Renal cortex interstitium (tissue), 11 donors: ENCODE measurements at regions not wholly inside any gene's neighbourhood (a gene's known extent, or its start where the extent isn't known, plus 50 kb on each side); places are given as distances from the start of the nearest gene placed in this dataset.
"Not testable (repeated sequence)": the region's sequence is repeated elsewhere in the genome, so short reads cannot be mapped to it uniquely, and the experiment has no call there.

ENCODE experiments used
- DNase-seq, 11 donors: peaks; one replicate each; pipeline ENCODE4 v3.0.0-alpha.2; 2013; ENCODE audit warnings: low read depth in 9 of 11, low spot score in 4 of 11; ENCODE audit errors: extremely low read depth in 1 of 11

DNA sequence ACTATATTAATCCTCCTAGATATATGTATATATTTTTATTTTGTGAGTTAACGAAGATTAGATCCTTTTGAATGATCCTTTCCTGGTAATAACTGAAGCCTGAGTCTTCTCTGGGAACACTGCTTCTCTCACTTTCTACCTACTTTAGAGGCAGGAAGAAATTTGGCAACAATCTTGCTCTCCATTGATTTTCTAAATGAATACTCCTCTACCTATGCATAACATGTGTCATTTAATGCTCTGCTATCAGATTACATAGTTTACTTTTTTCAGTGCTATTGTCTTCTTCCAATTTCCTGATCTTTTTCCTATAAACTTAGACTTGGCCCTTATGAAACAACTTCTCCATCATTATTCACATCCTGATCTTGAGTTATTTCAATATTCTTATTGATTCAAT lies 60.4 kb upstream of the PDHA2 start:
- no peak for DNase-seq

DNA sequence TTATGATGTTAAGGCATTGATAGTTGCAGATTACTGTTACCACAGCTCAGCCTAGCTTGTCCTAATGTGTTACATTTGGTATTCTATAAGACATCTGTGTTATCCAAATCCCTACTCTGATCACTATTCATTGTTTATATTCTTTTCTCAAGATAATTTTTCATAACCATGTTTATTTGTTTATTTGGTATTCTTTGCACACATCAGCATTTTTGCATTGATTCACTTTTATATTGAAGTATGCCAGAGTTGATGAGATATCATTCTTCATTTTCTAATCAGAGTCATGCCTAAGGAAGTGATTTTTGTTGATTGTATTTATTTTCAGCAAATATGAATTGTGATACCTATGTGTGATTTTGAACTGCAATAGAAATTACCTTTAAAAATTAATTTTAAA lies 61.2 kb upstream of the PDHA2 start:
- DNase-seq = no peak

DNA sequence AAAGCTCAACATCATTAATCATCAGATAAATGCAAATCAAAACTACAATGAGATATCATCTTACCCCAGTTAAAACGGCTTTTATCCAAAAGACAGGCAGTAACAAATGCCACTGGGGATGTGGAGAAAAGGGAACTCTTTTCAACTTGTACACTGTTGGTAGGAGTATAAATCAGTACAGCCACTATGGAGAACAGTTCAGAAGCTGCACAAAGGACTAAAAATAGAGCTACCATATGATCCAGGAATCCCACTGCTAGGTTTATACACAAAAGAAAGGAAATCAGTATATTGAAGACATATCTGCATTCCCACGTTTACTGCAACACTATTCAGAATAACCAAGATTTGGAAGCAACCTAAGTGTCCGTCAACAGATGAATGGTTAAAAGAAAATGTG lies 69.3 kb upstream of the PDHA2 start:
- DNase-seq = not testable (repeated sequence)

DNA sequence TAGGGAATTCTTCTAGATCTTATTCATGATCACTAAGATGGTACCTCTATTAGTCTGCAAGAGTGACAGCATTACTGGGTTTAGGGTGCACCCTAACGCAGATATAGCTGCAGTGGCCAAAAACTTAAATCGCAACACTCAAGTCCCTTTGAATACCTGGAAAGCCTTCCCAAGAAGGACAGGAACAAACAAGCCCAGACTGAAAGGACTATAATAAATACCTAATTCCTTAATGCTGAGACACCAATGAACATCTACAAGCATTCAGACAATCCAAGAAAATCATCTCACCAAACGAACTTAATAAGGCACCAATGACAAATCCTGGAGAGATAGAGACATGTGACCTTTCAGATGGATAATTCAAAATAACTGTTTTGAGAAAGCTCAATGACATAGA lies 74.9 kb upstream of the PDHA2 start:
- DNase-seq = no peak

DNA sequence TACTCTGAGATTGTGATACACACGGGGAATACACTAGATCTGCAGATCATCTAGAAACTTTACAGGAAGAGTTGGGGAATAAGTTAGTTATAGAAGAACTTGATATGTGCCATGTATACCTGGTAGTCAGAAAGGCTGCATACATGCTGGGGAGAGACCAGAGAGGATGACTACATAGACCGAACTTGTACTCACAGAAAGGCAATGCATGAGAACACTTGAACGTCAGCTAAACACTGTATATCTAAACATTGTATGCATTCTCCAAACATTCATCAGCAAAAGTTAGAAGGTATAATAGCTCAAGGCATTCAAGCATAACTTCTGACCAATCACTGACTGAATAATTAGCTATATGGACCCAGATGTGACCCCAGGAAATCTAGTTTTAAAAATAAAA lies 78.0 kb upstream of the PDHA2 start:
- DNase-seq = no peak

DNA sequence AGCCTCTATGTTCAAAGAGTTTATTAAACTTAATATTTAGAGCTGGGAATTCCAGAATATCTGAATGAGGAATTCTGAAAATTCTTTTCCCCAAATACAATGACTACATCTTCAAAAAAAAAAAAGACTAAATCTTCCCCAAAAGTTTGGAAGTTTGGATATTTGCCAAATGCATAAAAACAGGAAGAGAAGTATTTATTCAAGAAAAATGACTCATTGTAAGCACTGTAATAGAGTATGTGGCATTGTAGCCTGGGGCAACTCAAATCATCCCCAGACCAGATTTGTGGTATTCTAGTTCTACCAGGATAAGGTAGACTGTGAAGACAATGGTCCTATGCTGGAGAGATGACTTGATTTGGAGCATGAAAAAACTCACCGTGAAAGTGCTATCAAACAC lies 78.5 kb upstream of the PDHA2 start:
- no peak for DNase-seq

DNA sequence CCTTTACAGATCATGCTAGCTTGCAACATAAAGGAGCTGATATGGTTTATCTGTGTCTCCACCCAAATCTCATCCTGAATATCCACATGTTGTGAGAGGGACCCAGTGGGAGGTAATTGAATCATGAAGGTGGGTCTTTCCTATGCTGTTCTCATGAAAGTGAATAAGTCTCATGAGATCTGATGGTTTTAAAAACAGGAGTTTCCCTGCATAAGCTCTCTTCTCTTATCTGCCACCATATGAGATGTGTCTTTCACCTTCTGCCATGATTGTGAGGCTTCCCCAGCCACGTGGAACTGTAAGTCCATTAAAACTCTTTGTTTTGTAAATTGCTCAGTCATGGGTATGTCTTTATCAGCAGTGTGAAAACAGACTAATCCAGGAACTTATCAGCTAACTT lies 79.2 kb upstream of the PDHA2 start:
- not testable (repeated sequence) for DNase-seq

DNA sequence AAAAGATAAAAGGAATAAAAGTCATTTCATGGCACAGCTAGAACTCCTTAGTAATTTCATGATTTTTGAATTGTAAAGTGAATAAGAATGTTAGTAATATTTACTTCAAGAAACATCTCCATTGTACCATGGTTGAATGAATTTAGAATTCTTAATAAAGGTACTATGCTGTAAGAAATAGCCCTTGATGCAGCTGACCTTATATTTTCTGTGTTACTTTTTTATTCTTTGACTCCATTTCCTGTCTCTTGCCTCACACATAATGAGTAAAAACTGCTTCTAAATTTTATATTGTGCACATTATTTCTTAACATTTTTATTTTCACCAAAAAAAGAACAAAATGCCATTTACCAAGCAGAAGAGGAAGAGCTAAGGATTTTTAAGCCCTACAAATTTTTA lies 81.9 kb upstream of the PDHA2 start:
- no peak for DNase-seq

DNA sequence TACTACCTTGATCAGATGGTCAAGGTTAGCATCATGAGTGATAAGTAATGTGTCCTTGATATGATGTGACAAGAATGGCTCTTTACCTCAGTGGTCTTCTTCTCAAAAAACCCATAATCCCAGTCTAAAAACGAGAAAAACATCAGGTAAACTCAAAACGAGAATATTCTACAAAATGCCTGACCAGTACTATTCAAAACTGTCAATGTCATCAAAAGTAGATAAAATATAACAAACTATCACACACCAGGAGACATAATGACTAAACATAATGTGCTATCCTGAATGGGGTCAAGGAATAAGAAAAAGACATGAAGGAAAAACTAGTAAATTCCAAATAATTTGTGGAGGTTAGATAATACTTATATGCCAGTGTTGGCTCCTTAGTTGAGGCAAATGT lies 85.2 kb upstream of the PDHA2 start:
- DNase-seq = no peak

DNA sequence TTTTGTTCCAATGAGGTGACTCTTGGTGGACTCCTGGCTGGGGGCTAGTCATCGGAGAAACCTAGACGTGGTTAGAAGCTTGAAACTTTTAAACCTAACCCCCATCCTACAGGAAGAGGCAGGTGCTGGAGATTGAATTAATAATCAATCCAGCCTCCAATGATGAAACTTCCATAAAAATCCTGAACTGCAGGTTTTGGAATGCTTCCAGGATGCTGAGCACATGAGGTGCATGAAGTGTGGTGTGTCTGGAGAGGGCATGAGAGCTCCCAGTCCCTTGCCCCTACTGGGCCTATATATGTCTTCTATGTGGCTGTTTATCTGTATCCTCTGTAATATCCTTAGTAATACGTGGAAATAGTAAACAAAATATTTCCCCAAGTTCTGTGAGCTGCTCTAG lies 90.7 kb upstream of the PDHA2 start:
- no peak for DNase-seq

DNA sequence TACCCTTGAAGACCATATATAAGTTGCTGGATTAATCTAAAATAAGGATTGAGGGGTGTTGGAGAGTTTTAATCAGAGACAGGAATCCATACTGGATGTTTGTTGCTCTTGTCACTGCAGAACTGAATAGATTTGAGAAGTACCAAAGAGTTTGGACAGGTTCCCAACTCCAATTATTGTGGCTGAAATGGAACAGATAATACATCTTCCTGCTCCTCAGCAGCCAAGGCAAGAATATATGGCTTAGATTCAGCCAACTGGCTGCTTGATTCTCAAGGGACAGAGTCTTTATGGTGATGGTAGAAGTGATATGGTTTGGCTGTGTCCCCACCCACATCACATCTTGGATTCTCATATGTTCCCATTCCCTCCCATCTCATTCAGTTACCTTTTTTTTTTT lies 97.0 kb upstream of the PDHA2 start:
- DNase-seq = no peak

DNA sequence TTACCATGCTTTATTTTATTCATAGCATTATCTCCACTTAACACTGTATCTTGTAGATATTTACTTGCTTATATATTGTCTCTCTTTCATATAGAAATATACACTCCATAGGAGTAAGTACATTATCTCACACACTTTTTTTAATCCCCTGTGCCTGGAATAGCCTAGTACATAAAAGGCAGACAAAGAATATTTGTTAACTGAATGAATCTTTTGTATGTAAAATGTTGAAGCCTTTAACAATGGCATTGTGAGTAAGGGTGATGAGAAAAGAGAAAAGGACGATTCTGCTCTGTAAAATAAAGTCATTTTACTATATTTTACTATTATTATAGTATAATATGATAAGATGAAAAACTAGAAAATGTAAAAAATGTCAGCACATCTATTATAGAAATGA lies 97.7 kb upstream of the PDHA2 start:
- no peak for DNase-seq

DNA sequence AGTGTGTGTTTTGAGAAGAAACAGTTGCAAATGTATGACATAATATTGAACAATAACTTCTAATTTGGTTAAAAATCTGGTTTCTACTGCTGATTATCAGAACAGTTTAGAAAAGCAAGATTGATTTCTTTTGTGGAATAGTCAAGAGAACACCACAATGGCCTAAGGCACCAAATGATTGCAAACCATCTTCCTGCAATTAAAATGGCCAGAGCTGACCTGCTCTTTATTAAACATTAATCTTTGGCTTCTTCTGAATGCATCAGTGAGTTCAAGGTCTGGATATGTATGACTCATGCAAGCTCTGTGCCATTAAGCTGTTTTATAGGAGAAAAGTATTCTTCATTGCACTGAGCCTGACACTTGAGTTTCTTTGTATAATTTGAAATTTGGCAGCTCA lies 107.8 kb upstream of the PDHA2 start:
- DNase-seq = peak in 5 of 11 donors; percentile 7 to 31 (median 12)

DNA sequence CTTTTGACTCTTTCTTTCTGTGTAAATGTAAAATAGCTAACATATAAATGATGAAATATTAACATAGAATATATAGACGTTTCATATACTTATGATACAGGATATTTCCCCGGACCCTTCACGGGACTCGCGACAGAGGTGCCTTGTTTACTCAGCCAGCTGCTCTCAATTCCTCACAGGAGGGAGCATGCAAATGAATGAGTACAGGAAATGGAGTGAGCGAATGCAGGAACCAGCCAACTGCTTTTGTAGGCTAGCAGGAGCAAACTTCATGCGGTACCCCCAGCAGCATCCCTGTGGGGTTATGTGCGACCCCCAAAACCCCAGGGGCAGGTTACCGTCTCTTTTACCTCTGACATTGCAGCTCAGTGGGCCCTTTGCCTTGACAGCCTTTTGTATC lies 110.3 kb upstream of the PDHA2 start:
- no peak for DNase-seq

DNA sequence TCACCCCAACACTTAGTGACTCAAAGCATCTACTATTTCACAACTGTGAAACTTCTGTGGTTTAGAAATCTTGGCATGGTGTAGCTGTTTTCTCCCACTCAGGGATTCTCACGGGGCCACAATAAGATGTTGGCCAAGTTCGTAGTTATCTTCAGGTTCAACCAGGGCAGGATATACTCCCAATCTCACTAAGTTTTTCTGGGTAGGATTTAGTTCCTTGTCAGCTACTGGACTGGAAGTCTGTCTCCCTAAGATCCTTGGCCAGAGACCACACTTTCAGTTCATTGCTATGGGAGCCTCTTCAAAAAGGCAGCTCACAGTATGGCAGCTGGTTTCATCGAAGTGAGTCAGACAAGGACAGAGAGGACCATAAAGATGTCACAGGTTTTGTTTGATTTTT lies 111.7 kb upstream of the PDHA2 start:
- no peak for DNase-seq

DNA sequence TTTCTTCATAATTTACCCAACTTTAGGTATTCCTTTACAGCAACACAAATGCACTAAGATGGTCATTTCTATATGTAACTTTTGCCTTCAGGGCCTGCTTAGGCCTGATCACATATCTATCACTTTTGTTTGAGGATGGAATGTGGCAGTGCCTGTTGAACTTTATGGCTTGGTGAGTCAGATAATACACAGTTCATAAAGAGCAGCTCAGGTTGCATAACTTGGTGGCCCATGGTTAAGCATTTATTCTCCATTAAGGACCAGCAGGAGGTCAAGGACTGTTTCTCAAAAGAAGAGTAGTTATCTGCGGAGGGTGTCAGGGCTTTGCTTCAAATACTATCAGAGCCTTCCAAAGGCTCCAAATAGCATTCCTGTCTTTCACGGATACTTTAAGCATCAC lies 124.1 kb upstream of the PDHA2 start:
- DNase-seq = no peak

DNA sequence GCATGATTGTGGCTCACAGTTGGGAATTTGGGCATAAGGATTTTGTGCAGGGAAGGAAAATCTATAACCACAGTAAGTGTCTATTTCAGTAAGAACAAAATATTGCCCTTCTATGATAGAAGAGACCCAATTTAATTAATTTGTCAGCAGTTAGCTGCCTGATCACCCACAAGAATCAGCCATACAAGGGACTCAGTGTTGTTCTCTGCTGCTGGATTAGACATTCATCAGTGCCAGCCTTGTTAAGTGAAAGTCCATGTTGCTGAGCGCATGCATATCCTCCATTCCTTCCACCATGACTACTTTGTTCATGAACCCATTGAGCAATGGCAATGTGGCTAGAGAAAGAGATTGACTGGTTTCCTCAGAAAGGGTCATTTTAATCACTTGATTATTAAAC lies 125.3 kb upstream of the PDHA2 start:
- no peak for DNase-seq

DNA sequence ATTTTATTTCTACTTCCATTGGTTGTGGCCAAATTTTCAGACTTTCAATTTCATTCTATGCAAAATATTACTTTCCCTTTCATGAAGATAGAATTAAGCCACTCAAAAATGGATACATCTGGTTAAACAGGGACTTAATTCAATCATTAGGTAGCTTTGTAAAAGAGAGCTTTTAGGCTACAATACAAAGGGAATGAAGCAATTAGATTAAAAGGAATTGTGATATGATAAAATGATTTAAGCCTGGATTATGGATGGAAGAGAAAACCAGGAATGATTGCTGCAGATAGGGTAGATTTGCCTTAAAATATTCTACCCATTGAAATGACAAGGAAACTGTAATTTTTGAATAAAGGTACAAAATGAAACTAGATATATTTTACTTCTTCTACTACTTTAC lies 134.6 kb upstream of the PDHA2 start:
- DNase-seq = no peak

DNA sequence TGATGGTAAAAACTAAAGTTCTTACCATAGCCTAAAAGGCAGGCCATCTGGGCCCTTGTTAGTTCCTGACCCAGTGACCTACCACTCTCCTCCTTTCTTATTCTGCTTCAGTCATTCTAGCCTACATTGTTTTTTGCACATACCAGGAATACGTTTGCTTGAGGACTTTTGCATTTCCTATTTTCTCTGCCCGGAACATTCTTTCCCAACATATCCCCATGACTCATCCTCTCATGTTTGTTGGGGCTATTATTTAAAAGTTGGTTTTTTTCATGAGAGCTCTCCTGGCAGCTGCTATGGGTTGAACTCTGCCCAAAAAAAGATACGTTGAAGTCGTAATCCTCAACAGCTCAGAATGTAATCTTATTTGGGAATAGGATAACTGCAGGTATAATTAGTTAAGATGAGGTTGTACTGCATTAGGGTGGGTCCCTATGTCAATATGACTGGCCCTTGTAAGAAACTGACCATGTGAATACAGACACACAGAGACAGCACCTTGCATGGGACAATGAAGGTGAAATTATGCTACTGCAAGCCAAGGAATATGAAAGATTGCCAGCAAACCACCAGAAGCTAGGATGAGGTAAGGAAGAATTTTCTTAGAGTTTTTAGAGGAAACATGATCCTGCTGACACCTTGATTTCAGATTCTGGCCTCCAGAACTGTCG lies 138.3 kb upstream of the PDHA2 start:
- DNase-seq = no peak

DNA sequence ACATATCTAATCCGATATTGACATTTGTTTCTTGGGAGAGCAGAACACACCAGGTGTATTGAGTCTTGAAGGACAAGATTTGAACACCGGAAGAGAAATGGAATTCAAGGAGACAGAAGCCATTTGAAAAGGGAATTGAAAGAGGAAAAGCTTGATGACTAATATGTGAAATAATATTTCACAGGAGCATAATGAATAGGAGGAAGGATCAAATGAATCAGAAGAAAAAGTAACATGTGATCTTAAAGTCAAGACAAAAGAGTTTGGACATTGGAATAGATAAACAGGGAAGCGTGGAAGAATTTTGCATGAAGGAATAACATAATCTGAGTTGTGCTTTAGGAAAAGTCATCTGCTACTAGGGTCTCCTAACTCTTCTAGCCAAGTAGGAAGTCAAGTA lies 145.5 kb upstream of the PDHA2 start:
- DNase-seq = no peak

DNA sequence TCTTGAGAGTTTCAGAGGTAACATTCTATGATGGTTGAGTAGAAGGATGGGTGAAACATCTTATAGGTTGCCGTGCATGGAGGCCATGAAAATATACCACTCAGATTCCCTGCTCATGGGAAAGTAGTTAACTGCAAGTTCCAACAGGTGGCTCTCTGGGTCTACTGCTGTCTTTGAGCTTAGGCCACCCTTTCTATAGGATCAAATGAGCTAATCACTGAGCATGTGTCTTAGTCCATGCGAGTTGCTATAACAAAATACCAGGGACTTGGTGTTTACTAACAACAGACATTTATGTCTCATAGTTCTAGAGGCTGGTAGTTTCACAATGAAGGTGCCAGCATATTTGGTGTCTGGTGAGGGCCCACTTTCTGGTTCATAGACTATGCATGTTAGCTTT lies 144.8 kb upstream of the UNC5C start:
- DNase-seq = no peak

DNA sequence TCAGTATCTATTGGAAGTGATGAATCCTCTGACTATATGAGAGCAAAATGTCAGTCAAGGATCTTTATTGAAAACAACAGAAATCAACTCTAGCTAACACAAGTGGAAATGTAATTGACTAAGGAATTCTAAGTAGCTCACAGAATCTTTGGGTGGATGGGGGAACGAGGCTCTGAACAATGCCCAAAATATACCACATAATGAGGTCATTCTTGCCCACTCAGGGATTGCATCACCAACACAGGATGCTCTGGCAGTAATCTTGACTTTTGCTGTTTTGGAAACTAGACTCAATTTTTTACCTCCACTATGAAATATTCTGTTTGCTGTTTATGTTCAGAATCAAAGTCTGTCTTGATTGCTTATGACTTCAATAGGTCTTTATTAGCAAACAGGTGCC lies 127.4 kb upstream of the UNC5C start:
- no peak for DNase-seq
